ENCODE measurements at regions not wholly inside any gene's neighbourhood (a gene's known extent, or its start where the extent isn't known, plus 50 kb on each side); places are given as distances from the start of the nearest gene placed in this dataset.

DNA sequence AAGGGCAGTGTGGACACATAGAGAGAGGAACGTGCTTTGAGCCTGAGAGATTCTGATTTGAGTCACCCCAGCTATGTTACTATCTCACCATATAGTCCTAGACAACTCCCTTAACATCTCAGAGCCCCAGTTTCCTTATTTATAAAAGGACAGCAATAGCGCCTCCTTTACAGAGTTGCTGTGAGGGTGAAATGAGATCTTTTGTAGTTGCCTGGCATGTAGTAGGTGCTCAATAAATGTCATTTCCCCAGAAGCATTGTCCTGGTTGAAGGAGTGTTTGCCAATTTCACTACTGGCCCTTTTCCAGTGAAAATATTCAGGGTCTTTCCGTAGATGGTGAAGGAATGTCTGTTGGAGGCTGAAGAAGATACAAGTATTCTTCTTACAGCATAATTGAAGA is 51.3 kb upstream of the FAM180A start:
- DNase-seq (ENCODE audit: low read depth) = no peak
- FAIRE-seq = no peak
- peaks cover 6% of the 10 kb centered on the region for H3K27me3 ChIP-seq (ENCODE audit: control insufficient read depth, insufficient read depth, low read length)
- TF ChIP-seq, protein P1, sequence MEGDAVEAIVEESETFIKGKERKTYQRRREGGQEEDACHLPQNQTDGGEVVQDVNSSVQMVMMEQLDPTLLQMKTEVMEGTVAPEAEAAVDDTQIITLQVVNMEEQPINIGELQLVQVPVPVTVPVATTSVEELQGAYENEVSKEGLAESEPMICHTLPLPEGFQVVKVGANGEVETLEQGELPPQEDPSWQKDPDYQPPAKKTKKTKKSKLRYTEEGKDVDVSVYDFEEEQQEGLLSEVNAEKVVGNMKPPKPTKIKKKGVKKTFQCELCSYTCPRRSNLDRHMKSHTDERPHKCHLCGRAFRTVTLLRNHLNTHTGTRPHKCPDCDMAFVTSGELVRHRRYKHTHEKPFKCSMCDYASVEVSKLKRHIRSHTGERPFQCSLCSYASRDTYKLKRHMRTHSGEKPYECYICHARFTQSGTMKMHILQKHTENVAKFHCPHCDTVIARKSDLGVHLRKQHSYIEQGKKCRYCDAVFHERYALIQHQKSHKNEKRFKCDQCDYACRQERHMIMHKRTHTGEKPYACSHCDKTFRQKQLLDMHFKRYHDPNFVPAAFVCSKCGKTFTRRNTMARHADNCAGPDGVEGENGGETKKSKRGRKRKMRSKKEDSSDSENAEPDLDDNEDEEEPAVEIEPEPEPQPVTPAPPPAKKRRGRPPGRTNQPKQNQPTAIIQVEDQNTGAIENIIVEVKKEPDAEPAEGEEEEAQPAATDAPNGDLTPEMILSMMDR (IDR thresholded peaks at IDR 0.05; ENCODE audit: insufficient read depth, low read length, severe bottlenecking) = no peak
- no peaks in the 10 kb centered on the region for H3K36me3 ChIP-seq (ENCODE audit: control insufficient read depth, insufficient read depth, low read length)
- H3K4me3 ChIP-seq (ENCODE audit: low read depth, low read length) = no peak overlapping the region

Measured in bronchial epithelial cell (primary cell).